ENCODE measurements at regions not wholly inside any gene's neighbourhood (a gene's known extent, or its start where the extent isn't known, plus 50 kb on each side); places are given as distances from the start of the nearest gene placed in this dataset.

GRCh38 chr12:94848966-94849365, 154.5 kb downstream of the NDUFA12 start:
- TF ChIP-seq CTCF (IDR thresholded peaks at IDR 0.05), result no peak
- TF ChIP-seq POLR2A (IDR thresholded peaks at IDR 0.05), result no peak

Measured in testis (tissue), 2 donors.